NCI-H1048 (cell line): ENCODE measurements at regions not wholly inside any gene's neighbourhood (a gene's known extent, or its start where the extent isn't known, plus 50 kb on each side); places are given as distances from the start of the nearest gene placed in this dataset.

Source experiments
- DNase-seq: peaks from one replicate; lab custom pipeline; 2025; lab: John Stamatoyannopoulos, UW

DNA sequence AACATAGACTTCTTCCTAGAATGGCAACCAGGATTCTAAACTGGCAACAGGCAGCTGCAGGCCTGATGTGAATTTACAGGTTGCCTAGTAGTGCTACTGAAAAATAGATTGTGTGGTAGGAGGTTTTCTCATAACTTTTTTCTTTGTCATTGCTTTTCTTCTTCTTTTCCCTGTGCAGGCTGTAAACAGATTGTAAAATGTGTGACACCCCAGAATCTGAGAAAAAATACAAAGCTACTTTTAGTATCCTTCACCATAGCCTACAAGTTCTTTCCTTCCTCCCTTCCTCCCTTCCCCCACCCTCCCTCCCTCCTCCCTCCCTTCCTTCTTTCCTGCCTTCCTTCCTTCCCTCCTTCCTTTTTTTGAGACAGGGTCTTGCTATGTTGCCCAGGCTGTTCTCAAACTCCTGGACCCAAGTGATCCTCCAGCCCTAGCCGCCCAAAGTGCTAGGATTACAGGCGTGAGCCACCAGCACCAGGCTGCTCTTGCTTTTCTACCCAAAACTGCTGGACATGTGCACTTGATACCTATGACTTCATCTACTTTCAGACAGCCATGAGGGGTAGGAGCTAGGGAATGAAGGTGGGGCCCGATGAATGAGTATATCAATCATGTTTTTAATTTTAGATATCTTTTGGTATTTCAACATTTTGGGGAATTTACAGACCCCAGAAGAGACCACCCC is 114.2 kb upstream of the EEA1 start:
- DNase-seq: no peak

DNA sequence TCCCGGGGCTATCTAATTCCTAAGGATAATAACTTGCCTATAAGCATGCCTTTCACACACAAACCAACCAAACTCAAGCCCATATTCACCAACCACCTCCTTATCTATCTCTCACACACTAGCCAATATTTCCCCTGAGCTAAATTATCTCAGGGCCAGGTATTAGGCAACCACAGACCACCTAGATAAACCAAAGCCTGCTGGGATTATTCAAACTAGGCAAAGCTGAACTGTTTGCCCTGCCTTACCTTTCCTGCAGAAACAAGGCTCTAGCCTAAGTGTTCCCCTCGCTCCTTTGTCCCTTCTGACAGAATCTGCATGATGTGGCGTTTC is 114.7 kb upstream of the EEA1 start:
- DNase-seq: no peak

DNA sequence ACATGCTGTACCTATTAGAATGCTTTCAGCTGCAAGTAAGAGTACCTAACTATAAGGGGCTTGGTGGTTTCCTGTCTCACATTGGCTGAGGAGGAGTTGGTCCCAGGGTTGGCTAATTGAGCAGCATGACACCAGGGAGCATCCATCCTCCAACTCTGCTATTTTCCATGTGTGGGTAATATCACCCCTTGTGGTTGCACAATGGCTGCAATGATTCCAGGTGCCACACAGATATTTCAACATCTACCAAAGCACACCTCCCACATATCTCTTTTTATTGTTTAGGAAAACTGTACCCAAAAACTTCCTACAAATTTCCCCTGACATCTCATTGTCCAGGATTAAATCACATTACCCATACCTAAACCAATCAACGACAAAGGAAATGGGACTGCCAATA is 118.0 kb upstream of the EEA1 start:
- no peak for DNase-seq

GRCh38 chr12:93048656-93049055 is 119.6 kb upstream of the EEA1 start:
- DNase-seq: no peak

- DNase-seq: no peak
Observed at GRCh38 chr12:93050026-93050747, 121.1 kb upstream of the EEA1 start.

DNA sequence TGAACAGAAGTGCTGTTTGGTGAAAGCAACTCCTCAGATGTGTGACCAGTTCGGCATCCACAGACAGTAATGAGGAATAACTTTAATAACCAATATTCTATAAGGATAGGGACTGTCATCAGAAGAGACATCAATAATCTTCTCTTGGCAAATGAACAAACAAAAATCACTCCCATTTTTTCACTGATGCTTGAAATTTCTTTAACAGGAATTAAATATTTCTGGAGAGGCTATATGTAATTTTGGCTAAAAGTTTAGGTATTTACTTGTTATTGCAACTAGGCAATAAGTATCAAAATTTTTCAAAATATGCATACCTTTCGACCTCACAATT is 121.6 kb upstream of the EEA1 start:
- no peak for DNase-seq

- DNase-seq: no peak
Observed at GRCh38 chr12:93054021-93054420, 124.9 kb upstream of the EEA1 start.

DNA sequence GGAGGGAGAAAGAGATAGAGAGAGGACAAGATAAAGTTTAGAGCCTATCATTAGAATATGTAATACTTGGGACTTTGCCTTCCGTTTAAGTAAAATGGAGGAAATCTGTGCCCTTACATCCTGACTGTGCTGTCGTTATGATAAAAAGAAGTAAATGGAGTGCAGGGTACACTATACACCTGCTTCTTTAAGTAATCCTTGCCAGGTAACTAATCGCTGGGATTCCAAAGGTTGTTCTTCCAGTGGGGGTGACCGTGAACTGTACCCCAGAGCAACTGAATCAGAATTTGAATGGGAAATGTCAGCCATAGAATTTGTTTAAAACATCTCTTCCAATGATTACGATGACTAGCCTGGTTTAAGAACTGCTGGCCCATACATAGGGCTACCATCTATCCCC is 126.1 kb upstream of the EEA1 start:
- no peak for DNase-seq

DNA sequence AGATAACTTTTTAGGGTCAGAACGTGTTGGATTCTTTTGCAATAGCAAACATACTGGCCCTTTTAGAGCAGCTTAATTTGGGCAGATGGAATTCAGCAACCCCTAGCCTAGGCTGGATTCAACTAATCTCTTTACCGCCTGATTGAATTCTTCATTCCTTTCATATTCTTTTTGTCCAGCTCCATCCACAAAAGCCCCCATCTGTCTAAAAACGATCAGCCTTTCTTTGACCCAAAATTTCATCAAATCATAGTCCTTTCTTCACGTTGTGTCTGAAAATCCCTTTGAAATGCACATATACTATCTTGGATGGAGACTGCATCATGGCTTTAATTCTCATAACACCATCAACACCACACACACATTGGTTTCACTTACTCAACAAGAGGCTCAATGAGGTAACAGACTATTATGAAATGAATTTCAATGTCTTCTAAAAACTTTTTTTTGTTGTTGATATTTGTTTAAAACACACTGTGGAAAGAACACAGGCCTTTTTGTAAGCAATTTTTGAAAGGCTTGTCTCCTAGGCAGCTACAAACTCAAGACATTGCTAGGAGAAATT is 128.0 kb upstream of the EEA1 start:
- DNase-seq: no peak

DNA sequence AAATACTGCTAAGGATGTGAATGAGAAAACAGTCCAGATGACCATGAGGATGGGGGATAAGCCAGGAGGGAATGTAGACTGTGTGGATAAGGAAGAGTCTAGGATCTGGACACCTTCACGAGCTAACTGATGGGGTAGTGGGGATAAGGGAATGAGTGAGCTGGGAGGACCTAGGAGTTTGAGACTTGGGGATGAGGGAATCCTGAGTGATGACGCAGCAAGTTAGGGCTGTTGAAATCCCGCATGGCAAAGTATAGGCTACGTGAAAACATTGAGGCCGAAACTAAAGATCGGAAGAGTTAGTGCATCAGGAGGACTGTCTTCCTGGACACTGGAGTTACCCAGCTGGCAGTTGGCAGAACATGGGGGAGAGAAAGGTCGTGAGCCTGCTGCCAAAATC is 129.2 kb upstream of the EEA1 start:
- no peak for DNase-seq

DNA sequence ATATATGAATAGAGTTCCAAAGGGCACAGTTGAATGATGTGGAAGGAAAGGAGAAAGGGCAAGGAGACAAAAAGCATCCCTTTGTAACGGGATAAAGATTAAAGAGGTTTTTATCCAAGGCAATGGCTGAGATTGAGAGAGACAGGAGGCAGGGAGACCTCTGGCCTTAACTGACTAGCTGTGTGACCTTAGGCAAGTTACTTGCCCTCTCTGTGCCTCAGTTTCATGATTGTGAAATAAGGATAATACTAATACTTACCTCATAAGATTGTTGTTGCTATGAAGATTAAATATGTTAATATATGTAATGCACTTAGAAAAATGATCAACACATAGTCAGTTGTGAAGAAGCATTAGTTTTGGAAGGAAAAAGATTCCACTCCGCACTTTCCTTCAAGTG is 130.2 kb upstream of the EEA1 start:
- no peak for DNase-seq

- DNase-seq: no peak
Observed at GRCh38 chr12:93059925-93060665, 131.0 kb upstream of the EEA1 start.

- no peak for DNase-seq
Observed at GRCh38 chr12:93060666-93061472, 131.8 kb upstream of the EEA1 start.

DNA sequence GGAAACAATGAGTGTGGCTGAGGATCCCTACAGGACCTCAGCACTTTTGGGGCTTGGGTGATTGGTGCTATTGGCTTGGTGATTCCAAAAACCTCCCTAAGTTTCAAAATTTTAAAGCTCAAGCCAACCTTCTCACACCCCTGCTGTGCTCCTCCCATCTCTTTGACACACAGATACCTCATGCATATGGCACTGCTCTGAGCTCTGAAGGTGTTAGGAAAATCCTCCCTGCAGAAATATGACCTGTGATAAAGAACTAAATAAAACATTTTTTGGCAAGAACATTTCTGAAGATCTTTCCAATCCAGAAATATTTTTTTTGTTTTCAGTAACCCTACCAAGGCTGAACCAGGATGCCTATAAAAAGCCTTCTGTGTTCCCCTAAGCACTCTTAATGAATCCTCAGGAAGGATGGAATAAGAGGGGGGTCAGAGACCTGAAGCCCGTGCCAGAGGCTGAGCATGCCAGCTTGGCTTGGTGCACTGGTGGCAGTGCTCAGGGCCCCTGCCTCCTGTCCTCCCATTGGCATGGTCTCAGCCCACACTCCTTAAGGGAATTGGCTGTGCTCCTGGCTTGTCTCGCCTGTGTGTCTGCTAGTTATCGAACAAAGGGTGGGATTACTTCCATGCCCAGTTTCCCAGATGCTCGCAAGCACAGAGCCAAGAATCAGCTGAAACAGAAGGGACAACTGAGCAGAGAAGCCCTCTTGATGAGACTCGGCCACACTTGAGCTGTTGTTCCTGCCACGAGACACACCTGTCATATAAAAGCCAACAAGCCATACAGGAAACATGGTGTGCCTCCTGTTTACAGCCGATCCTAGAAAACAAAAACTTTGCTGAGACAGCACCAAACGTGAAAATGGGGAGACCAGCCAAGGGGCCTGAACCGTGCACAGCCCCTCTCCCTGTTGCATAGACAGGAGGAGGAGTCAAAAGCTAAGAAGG is 132.7 kb upstream of the EEA1 start:
- no peak for DNase-seq

DNA sequence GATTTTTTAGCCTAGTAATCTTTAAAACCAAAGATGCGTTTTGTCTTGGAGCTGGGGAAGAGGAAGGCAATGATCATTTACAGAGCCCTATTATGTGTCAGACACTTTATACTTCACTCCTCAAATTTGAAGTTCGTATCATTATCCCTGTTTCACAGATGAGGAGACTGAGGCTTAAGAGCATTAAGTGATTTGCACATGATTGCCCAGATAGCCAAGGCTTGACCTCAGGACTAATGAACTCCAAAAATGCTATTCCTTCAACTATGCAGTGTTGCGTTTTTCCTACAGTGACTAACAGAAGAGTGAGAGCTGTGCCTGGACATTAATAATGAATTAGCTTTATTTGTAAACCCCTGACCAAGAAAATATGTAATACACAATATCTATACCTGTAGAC is 136.8 kb upstream of the EEA1 start:
- no peak for DNase-seq

GRCh38 chr12:93072340-93072739 is 143.2 kb upstream of the EEA1 start:
- no peak for DNase-seq

- DNase-seq: no peak
Observed at GRCh38 chr12:93073324-93073723, 144.2 kb upstream of the EEA1 start.

DNA sequence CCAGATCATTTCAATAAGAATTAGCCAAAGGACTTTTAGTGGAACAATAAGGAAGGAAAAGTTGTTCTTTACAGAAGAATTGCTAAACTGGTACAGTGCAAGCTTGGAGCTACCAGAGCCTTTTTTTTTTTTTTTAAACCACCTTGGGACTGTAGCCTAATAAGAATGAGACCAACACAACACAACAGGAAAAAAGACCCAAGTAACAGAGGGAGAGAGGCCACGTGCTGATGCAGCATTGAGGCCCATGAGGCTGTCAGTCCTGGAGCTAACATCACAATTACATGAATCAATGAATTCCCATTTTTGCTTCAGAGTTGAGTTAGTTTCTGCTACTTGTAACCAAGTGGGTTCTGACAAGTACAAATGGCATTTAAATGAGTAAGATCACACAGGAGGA is 149.0 kb upstream of the EEA1 start:
- DNase-seq: no peak

GRCh38 chr12:93078577-93078976 is 149.5 kb upstream of the EEA1 start:
- no peak for DNase-seq

DNA sequence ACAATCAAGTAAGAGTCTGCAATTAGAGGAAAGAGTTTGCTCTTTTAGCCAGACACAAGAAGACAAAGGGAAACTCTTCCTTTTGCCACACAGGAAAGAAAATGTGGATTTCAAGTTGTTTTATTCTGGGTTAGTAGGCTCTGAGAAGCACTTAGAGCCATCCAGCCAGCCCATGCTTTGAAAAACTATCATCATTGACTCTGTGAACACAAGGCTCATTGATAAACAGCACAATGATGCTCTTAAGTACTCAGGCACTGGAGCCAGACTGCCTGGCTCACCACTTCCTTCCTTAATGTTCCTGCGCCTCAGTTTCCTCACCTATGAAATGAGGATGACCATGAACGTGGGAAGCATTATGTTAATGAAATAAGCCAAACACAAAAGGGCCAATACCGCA is 150.2 kb upstream of the EEA1 start:
- no peak for DNase-seq

DNA sequence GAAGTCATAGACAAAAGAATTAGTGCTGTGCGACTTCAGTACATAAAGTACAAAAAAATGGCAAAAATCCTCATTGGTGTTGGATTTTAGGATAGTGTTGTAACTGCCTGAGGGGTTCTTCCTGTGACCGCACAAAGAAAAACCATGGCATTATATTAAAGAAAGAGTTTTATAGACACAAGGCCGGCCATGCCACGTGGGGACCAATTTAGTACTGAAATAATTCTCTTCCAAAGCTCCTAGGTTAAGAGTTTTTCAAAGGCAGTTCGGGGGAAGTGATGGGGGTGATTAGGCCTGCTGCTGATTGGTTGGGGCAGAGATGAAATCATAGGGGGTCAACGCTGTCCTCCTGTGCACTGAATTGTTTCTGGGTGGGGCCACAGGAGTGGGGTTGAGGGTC is 150.9 kb upstream of the EEA1 start:
- DNase-seq: no peak
